ENCODE measurements at regions not wholly inside any gene's neighbourhood (a gene's known extent, or its start where the extent isn't known, plus 50 kb on each side); places are given as distances from the start of the nearest gene placed in this dataset.

GRCh38 chr6:89023591-89024441 is 56.7 kb upstream of the PNRC1 start:
- Histone ChIP-seq H3K4me1 (peaks cover 0 to 5% (median 0%) of the 10 kb centered on the region in 4 donors), H3K4me3 (no peak overlapping the region), H3K9me3 (no peaks in the 10 kb centered on the region), H3K36me3 (no peaks in the 10 kb centered on the region), H3K27ac (peak overlapping the region in 3 of 4 donors; percentile 3 to 57 (median 31)), H3K27me3 (no peaks in the 10 kb centered on the region)
- TF ChIP-seq POLR2A (IDR thresholded peaks at IDR 0.05) (no peak), CTCF (IDR thresholded peaks at IDR 0.05) (no peak)
- no peak for DNase-seq

- no peak for DNase-seq
- Histone ChIP-seq H3K36me3 (no peaks in the 10 kb centered on the region), H3K4me3 (no peak overlapping the region), H3K9me3 (no peaks in the 10 kb centered on the region), H3K27ac (peak overlapping the region in 1 of 4 donors; percentile 57), H3K4me1 (peaks cover 0 to 5% (median 0%) of the 10 kb centered on the region in 4 donors), H3K27me3 (no peaks in the 10 kb centered on the region)
- TF ChIP-seq POLR2A (IDR thresholded peaks at IDR 0.05), result no peak
- no peak for TF ChIP-seq CTCF (IDR thresholded peaks at IDR 0.05)
Measured at GRCh38 chr6:89022798-89023197, 57.8 kb upstream of the PNRC1 start.

GRCh38 chr6:89021629-89022028 is 58.2 kb upstream of the RNGTT start:
- TF ChIP-seq POLR2A (IDR thresholded peaks at IDR 0.05) (no peak), CTCF (IDR thresholded peaks at IDR 0.05) (no peak)
- no peak for DNase-seq
- Histone ChIP-seq H3K9me3 (no peaks in the 10 kb centered on the region), H3K4me3 (no peak overlapping the region), H3K27me3 (no peaks in the 10 kb centered on the region), H3K36me3 (no peaks in the 10 kb centered on the region), H3K4me1 (peaks cover 0 to 5% (median 0%) of the 10 kb centered on the region in 4 donors), H3K27ac (peak overlapping the region in 1 of 4 donors; percentile 53)

GRCh38 chr6:89015971-89016370 is 52.6 kb upstream of the RNGTT start:
- Histone ChIP-seq H3K36me3 (no peaks in the 10 kb centered on the region), H3K9me3 (no peaks in the 10 kb centered on the region), H3K27ac (no peak overlapping the region), H3K4me1 (no peaks in the 10 kb centered on the region), H3K4me3 (no peak overlapping the region), H3K27me3 (no peaks in the 10 kb centered on the region)
- TF ChIP-seq POLR2A (IDR thresholded peaks at IDR 0.05) (no peak), CTCF (IDR thresholded peaks at IDR 0.05) (no peak)
- DNase-seq, result no peak

GRCh38 chr6:89013438-89013837 is 50.0 kb upstream of the RNGTT start:
- no peaks in the 10 kb centered on the region for H3K9me3 ChIP-seq
- H3K4me3 ChIP-seq, result no peak overlapping the region
- no peak overlapping the region for H3K27ac ChIP-seq
- TF ChIP-seq POLR2A (IDR thresholded peaks at IDR 0.05), result no peak
- TF ChIP-seq CTCF (IDR thresholded peaks at IDR 0.05), result no peak
- no peaks in the 10 kb centered on the region for H3K4me1 ChIP-seq
- DNase-seq, result no peak
- H3K36me3 ChIP-seq, result no peaks in the 10 kb centered on the region
- H3K27me3 ChIP-seq, result no peaks in the 10 kb centered on the region

Measured in Peyer's patch (tissue), 4 donors.